Kidney glomerular epithelial cell (primary cell): ENCODE measurements at regions not wholly inside any gene's neighbourhood (a gene's known extent, or its start where the extent isn't known, plus 50 kb on each side); places are given as distances from the start of the nearest gene placed in this dataset.
"Not testable (repeated sequence)": the region's sequence is repeated elsewhere in the genome, so short reads cannot be mapped to it uniquely, and the experiment has no call there.

ENCODE experiments used
- DNase-seq: peaks from one replicate; lab custom pipeline; 2025; lab: John Stamatoyannopoulos, UW

DNA sequence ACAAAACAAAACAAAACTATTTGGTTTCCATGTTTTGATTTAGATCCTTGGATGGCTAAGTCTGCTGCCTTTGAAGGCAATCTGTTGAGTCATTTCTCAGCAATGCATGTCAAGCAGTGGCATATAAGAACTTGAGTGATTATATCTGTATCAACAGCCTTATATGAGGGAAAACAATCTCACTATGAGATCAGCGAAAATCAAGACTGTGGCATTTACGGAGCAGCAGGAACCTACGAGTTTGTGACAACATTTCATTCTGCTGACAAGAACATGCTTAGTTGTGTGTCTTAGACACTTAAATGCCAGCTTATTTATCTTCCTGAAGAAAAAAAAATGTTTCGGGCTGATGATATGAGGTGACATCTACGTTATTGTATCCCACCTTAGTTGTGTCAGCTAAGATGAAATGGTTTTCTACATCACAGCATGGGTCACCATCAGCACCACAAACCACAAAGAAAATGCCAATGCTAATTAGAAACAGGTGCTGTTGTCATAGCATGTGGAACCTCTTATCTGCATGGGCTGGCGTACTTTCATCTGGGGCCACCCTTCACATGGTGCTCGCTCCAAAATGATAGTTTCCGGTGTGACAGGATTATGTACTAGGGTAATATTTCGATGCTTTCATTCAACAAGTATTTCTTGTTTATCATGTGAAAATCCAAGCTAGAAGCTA, 1085.5 kb downstream of the SORCS1 start:
- peak; percentile 13 for DNase-seq

DNA sequence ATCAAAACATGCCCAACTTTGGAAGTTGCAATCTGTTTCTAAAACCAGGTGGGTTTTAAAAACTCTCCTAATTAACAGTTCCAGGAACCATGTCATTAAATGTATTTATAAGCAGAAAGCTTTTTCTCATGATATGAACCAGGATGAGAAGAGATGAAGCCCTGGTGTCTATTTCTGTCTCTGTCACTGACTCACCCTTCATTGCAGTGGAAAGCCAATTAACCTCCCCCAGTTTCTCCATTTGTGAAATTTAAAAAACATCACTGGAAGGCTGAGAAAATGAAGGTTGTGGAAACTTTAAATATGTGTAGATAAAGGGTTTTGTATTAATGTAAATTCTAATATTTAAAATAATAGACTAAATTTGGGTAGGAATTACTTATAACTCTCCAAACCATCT, 1088.0 kb downstream of the SORCS1 start:
- no peak for DNase-seq

DNA sequence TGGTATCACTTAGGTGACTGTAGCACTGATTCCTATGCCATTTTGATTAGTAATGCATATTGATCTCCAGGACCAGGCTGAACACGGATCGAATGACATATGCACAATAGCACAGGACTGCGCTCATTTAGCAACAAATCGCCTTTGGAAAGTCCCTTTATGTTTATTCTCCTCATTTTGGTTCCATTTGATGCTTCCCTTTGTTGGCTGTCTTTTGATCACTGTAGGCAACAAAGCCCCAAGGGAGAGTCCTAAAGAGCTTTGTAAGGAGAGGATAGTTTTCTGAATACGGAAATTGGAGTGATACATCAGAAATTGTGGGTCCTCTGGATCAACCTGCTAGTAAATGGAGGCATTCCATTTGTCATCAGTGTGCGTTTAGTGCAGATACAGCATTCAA, 1111.4 kb downstream of the SORCS1 start:
- DNase-seq: no peak

DNA sequence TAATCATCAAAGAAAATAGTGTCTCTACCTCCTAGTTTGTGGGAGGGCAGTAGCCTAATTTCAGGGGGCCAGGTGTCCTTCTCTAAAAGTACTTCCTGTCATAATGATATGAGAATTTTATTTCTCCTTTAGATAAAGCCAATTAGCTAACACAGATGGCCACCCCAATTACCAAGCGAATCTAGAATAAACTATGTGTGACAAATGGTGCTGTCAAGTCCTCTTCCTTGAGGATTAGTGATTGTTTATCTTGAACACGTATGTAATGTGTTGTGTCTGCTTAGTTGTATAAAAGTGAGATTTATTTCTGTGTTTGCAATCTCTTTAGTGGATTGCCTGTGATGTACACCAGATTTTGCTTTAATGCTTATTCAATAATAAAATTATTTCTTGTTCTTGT, 1120.0 kb downstream of the SORCS1 start:
- no peak for DNase-seq

DNA sequence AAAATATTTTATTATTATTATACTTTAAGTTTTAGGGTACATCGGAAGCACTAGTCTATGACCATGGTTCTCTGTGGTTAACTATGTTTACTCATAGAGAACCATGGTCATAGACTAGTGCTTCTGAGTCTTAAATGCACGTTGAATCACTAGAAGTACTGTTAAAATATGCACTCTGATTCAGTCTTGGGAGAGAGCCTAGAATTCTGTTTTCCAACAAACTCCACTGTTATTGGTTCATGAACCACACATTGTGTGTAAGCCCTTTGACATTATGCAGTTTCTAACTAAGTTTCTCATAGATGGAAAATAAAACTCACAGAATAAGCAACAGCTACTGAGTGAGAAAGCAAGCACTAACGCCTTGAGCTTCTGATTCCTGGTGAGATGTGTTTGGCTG, 1120.6 kb downstream of the SORCS1 start:
- no peak for DNase-seq

DNA sequence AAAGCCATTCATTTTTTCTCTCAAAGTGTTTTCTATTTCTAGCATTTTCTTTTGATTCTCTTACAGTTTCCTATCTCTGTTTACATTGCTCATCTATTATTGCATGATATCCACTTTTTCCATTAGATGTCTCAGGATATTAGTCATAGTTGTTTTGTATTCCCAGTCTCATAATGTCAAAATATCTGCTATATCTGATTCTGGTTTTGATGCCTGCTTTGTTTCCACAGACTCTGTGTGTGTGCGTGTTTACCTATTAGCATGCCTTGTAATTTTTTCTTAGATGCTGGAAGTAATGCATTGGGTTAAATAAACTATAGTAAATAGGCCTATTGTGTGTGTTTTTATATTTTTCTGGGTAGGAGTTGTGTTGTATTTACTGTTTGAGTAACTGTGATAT, 1126.3 kb downstream of the SORCS1 start:
- DNase-seq: no peak

DNA sequence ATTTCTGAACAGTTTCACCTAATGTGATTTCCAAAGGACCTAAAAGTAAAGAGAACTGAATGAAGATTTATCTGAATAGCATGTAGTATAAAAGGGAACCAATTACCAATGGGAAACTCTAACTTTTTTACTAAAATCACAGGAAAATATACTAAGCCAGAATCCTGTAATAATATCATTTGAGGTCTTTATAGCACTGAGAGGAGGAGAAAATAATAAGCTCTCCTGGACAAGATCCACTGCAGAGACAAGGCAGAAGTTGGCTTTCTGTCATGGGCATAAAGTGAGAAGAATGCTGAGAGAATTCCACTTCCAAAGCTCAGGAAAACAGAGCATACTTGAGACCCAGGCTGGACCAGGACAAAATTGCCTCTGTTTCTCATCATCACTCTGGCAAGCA, 1131.4 kb downstream of the SORCS1 start:
- no peak for DNase-seq

DNA sequence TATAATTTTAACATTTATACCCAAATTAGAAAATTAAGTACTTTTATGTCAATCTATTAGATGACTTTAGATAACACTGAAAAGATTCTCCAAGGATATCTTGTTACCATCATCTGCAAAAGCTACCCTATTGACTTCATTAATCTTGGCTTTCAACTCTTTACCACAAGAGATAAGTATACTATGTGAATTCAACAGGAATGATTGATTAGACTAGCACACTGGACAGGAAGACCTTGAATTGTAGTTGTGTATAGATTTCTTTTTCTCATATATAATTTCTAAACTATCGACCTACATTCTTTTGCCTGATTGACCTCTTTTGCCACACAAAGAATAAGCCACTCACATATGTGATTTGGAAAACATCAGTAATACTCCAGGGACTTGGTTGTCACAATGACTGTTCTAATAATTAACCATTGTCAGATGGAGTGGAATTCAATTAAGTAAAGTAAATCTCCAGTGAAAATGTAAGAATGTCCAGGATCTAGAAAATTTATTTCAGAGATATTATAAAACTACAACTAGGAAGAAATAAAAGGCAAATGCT, 1132.0 kb downstream of the SORCS1 start:
- no peak for DNase-seq

DNA sequence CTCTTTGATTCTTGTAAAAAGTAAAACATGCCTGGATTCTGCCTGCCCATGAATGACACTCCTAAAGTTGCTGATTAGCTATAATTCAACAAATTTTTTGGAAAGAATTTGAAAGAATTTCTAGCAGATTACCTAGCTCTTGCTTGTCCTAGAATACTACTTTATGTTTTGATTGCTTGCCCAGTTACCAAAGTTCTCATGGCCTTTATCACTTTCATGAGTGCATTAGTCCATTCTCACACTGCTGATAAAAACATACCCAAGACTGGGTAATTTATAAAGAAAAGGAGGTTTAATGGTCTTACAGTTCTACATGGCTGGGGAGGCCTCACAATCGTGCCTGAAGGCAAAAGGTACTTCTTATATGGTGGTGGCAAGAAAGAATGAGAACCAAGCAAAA, 1137.3 kb downstream of the SORCS1 start:
- DNase-seq: no peak

DNA sequence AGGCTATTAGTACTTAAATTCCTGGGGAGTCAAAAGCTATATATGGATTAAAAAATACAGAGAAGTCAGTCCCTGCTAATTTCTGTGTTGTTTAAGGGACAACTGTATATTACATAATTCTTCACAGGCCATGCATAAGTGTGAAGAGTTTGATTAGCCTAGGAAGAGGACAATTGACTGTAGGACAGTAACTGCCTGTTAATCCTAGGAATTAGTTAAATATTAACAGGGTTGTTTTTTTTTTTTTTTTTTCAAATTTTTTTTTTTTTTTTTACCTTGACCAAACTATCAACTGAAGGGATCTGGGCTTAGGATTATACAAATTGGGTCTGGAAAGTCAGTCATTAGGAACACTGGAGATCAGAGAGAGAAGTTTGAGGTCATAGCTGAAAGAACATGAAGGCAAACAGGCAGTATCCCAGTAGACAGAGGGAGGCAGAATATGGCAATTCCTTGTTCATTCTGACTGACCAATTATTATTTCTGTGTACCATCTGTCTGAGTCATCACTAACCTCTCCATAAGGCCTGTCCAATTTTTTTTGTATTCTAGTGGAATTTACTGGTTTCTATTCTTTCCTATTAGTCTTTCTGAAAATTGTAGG, 1139.2 kb downstream of the SORCS1 start:
- no peak for DNase-seq

DNA sequence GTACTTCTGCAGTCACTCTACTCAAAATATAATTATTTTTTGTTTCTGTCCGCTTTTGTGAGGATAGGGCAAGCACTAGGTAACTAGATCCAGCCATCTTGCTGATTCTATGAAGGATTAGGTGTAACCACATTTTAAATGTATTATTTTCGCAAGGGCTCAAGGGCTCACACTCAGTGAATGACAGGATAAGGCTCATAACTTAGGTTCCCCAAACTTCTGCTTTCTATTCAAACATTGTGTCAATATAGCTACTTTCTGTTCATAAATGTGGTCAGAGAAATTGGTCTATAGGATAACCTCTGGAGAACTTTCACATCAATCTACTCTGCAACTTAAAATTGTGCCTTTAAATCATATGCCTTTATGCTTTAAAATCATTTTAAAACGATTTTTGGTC, 1141.2 kb downstream of the SORCS1 start:
- DNase-seq: no peak

DNA sequence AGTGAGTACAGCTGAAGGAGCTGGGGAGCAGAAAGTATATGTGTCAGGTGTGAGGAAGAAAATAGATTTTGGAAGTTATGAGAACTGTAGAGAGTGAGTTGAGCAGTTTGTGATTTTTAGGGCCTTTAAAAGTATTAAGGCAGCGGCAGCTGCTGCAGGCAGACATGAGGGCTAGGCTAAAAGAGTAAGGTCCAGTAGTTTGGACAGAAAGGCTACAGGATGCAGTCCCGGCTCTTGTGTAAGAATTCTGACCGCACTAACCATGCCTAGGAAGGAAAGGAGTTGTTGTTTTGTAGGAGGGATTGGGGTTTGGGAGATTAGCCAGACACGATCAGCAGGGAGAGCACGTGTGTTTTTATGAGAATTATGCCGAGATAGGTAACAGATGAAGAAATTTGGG, 1144.9 kb downstream of the SORCS1 start:
- DNase-seq: not testable (repeated sequence)

DNA sequence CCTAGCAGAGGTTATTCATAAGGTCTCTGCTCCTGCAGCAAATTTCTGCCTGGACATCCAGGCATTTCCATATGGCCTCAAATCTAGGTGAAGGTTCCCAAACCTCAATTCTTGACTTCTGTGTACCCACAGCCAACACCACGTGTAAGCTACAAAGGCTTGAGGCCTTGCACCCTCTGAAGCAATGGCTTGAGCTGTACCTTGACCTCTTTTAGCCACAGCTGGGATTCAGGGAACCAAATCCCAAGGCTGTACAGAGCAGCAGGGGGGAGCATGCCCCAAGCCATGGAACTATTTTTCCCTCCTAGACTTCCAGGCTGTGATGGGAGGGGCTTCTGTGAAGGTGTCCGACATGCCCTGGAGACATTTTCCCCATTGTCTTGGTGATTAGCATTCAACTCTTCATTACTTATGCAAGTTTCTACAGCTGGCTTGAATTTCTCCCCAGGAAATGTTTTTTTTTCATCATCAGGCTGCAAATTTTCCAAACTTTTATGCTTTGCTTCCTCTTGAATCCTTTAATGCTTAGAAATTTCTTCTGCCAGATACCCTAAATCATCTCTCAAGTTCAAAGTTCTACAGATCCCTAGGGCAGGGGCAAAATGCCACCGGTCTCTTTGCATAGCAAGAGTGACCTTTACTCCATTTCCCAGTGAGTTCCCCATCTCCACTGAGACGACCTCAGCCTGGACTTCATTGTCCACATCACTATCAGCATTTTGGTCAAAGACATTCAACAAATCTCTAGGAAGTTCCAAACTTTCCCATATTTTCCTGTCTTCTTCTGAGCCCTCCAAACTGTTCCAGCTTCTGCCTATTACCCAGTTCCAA, 1148.9 kb downstream of the SORCS1 start:
- not testable (repeated sequence) for DNase-seq

DNA sequence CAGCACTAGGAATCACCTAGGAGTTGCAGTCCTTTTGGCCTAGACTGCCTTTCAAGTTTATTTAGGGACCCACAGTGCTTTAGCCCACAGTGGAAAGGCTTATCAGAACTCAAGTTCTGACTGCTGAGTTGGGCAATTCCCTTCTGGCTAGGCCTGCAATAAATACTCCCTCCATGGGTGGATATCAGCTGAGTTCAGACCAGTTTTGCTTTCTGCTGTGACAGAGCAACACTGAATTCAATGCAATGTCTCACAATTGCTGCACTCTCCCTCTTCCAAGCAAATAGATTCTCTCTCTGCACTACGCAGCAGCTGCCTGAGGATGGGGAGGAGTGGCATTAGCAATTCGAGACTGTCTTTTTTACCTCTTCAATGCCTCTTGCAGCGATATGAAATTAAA, 1153.3 kb downstream of the SORCS1 start:
- no peak for DNase-seq

DNA sequence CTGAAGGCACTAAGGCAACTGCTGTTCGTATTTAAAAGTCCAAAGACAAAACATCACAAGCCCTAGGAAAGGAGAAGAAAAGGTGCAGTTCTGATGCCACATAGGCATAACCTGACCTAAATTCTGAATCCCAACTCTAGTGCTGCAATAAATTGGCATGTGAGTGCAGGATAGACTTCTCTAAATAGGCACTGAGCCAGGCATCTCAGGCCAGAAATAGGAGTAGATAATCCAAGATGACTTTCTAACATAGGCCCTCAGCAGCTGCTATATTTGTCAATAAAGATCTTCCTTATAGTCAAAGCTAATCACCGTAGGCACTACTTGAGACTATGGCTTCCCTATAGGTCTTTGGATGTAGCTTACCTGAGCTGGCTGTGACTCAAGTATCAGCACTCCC, 1163.8 kb downstream of the SORCS1 start:
- DNase-seq: no peak

DNA sequence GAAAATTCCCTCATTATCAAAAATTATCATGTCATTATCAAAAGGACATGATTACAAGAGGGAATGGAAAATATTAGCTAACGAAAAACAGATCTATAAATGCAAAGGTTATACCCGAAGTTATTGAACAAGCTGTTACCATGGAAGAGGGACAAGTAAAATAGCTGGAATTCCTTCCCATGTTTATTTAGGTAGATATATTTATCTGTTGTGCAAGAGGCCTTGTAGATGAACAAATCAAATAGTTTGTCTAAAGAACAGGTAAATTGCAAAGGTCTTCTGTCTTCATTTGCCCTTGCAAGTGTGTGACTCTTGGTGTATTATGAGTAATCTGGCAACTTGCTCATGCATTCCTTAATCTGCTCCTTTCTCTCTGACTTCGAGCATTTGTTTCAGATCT, 1170.9 kb downstream of the SORCS1 start:
- DNase-seq: no peak

DNA sequence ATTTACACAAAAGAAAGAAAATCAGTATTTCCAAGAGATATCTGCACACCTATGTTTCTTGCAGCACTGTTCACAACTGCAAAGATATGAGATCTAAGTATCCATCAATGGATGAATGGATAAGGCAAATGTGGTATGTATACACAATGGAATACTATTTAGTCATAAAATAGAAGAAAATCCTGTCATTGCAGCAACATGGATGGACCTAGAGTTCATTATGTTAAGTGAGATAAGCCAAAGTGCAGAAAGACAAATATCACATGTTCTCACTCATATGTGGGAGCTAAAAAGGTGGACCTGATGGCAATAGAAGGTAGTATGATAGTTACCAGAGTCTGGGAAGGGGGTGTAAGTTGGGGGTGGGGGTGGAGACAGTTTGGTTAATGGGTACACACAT, 1171.6 kb downstream of the SORCS1 start:
- no peak for DNase-seq

DNA sequence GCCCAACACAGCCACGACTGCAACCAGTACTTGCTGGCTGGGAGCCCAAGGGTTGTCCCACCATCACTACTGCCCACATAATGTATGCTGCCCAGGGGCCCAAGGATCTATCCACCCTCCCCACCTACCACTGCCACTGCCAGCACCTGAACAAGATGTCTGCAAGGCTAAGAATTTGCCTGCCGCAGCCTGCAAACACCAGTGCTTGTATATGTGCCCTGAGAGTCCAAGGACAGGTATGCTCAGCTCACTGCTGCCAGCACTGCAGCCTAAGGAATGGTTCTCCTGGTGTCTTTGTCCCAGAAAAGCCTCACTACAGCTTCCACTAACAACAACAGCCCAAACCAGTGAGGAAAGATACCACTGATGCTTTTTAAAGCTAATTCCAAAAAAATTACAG, 1174.0 kb downstream of the SORCS1 start:
- no peak for DNase-seq

DNA sequence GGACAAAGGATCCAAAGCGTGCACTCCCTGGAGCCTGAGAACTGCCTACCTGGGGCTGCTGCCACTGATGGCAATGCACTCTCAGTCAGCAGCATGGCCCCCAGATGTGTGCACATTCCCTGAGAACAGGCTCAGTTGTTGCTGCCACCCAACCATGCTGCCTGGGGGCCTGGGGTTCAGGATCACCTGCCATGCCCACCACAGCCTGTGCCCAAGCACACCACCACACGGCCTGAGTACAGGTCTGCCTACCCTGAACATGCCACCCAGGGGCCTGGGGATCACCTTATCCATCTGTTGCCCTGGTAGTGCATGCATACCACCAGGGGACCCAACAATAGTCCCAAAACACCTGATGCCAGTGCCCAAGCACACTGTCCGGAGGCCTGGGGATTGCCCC, 1174.5 kb downstream of the SORCS1 start:
- DNase-seq: no peak

DNA sequence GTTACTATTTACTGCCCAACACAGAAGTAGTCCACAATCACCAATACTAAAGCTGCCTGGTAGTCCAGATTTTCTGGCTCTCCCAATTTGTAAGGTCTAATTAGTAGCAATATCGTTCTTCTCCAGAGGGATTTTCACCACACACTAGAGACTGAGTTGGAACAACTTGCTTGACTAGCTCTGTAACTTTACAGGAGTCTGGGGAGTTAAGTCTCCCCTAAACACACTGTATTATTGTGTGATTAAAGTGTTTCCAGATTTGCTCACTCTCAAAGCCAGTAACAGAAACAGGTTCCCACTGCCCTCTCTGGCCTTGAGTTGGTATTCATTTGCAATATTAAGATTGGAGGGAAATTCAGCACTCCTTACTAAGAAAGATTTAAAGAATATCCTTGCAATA, 1175.7 kb downstream of the SORCS1 start:
- no peak for DNase-seq

DNA sequence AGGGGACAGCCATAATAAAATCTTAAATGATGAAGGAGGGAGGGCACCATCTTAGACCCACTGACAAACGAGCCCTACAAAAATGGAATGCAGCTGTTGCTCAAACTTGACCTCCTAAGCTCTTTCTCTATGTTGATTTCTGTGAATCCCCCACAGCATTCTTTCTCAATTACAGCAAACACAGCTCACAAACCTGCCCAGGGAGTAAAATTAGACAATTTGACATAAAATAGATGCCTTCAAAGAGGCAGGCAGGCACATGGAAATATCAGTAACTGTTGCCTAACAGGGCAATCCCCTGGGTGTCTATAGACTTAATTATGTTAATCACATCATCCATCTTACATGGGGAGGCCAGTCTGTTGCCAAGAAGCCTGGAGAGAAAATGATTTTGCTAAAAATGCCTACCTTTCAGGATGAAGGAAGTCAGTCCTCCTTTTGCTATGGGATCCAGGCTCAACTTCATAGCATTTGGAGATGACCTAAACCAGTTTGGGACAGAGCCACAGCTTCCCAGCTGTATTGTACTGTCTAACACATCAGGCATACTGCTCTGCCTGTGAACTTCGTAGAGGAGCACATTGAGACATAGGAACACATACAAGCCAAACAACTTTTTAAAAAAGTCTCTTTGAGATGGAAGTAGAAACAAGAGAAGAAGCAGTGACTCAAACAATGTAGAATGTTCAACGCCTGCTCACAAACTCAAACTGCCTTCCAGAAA, 1177.4 kb downstream of the SORCS1 start:
- DNase-seq: no peak

DNA sequence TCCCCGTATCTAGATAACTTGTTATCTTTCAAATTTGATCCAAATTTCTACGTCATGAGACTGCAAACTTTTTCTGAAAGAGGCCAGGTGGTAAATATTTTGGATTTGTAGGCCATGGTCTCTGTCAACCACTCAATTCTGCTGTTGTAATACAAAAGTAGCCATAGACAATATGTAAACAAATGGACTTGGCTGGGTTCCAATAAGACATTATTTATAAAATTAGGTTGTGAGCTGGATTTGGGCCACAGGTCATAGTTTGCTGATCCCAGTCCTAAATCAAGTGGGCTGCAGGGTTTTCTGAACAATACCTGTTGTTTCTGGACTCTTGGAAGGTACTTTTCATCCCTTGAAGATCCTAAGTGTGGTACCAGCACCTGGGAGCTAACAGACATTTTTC, 1178.0 kb downstream of the SORCS1 start:
- DNase-seq: no peak
